Stimulated activated CD8-positive, alpha-beta memory T cell treated with anti-CD3 and anti-CD28 coated beads, Interleukin-12 subunit alpha, Interleukin-12 subunit beta, amount 100 ng/mL, for 24 hours (primary cell): ENCODE measurements at regions not wholly inside any gene's neighbourhood (a gene's known extent, or its start where the extent isn't known, plus 50 kb on each side); places are given as distances from the start of the nearest gene placed in this dataset.

ENCODE experiments used
- DNase-seq: peaks from one replicate; pipeline ENCODE4 v3.0.0-alpha.2; 2020; ENCODE audit errors: extremely low read depth

GRCh38 chr1:38291906-38292521, 245.4 kb upstream of the POU3F1 start:
- DNase-seq = no peak

- no peak for DNase-seq
Measured at GRCh38 chr1:38291336-38291735, 244.7 kb upstream of the POU3F1 start.

- no peak for DNase-seq
Measured at GRCh38 chr1:38289034-38289433, 242.4 kb upstream of the POU3F1 start.

- DNase-seq = no peak
Measured at GRCh38 chr1:38287547-38287946, 241.0 kb upstream of the POU3F1 start.

- no peak for DNase-seq
Measured at GRCh38 chr1:38287036-38287435, 240.4 kb upstream of the POU3F1 start.

- DNase-seq = no peak
Measured at GRCh38 chr1:38285807-38286530, 239.4 kb upstream of the POU3F1 start.

GRCh38 chr1:38284953-38285352, 238.4 kb upstream of the POU3F1 start:
- DNase-seq = no peak

- no peak for DNase-seq
Measured at GRCh38 chr1:38283696-38284470, 237.3 kb upstream of the POU3F1 start.

- DNase-seq = no peak
Measured at GRCh38 chr1:38279148-38279547, 232.6 kb upstream of the POU3F1 start.

- DNase-seq = no peak
Measured at GRCh38 chr1:38277646-38278045, 231.1 kb upstream of the POU3F1 start.

- no peak for DNase-seq
Measured at GRCh38 chr1:38275960-38276359, 229.4 kb upstream of the POU3F1 start.

GRCh38 chr1:38274974-38275373, 228.4 kb upstream of the POU3F1 start:
- no peak for DNase-seq

GRCh38 chr1:38273196-38273804, 226.7 kb upstream of the POU3F1 start:
- no peak for DNase-seq

- no peak for DNase-seq
Measured at GRCh38 chr1:38272515-38272914, 225.9 kb upstream of the POU3F1 start.

GRCh38 chr1:38270849-38271633, 224.4 kb upstream of the POU3F1 start:
- DNase-seq = no peak

- no peak for DNase-seq
Measured at GRCh38 chr1:38269923-38270848, 223.6 kb upstream of the POU3F1 start.

GRCh38 chr1:38268226-38268625, 221.6 kb upstream of the POU3F1 start:
- no peak for DNase-seq

GRCh38 chr1:38267037-38268036, 220.7 kb upstream of the POU3F1 start:
- DNase-seq = no peak

- no peak for DNase-seq
Measured at GRCh38 chr1:38266197-38266520, 219.6 kb upstream of the POU3F1 start.
